VCaP (cell line): ENCODE measurements at regions not wholly inside any gene's neighbourhood (a gene's known extent, or its start where the extent isn't known, plus 50 kb on each side); places are given as distances from the start of the nearest gene placed in this dataset.
"Not testable (repeated sequence)": the region's sequence is repeated elsewhere in the genome, so short reads cannot be mapped to it uniquely, and the experiment has no call there.

ENCODE experiments used
- H3K27ac ChIP-seq: fragments of 450-650 bp; 2 replicates; pipeline ENCODE4 v1.5.1; 2017
- CTCF ChIP-seq: fragments of 450-650 bp; conservative IDR thresholded peaks from 2 replicates; pipeline ENCODE4 v1.5.1; 2017; ENCODE audit warnings: mild to moderate bottlenecking, moderate library complexity

- H3K27ac ChIP-seq, result no peak overlapping the region
- TF ChIP-seq CTCF, result no peak
These were observed 124.2 kb upstream of the RBPJ start for GRCh38 chr4:26196567-26196966.

- TF ChIP-seq CTCF, result no peak
- no peak overlapping the region for H3K27ac ChIP-seq
These were observed 123.6 kb upstream of the RBPJ start for GRCh38 chr4:26197018-26197779.

- H3K27ac ChIP-seq, result not testable (repeated sequence)
These were observed 121.9 kb upstream of the RBPJ start for GRCh38 chr4:26198931-26199330.

GRCh38 chr4:26199596-26199995 is 121.2 kb upstream of the RBPJ start:
- no peak for TF ChIP-seq CTCF
- H3K27ac ChIP-seq, result no peak overlapping the region

GRCh38 chr4:26201120-26201519 is 119.7 kb upstream of the RBPJ start:
- no peak for TF ChIP-seq CTCF
- no peak overlapping the region for H3K27ac ChIP-seq

- no peak for TF ChIP-seq CTCF
- no peak overlapping the region for H3K27ac ChIP-seq
These were observed 116.5 kb upstream of the RBPJ start for GRCh38 chr4:26204249-26204825.

- H3K27ac ChIP-seq, result no peak overlapping the region
- no peak for TF ChIP-seq CTCF
These were observed 115.9 kb upstream of the RBPJ start for GRCh38 chr4:26204911-26205370.

- TF ChIP-seq CTCF, result no peak
- no peak overlapping the region for H3K27ac ChIP-seq
These were observed 114.5 kb upstream of the RBPJ start for GRCh38 chr4:26206339-26206738.
